Retinal pigment epithelial cell (primary cell): ENCODE measurements at regions not wholly inside any gene's neighbourhood (a gene's known extent, or its start where the extent isn't known, plus 50 kb on each side); places are given as distances from the start of the nearest gene placed in this dataset.

Experiments used
- DNase-seq: peaks from one replicate; pipeline ENCODE4 v3.0.0-alpha.2; 2010; ENCODE audit warnings: low read depth
- H3K4me3 ChIP-seq: 2 replicates; pipeline ENCODE4 v1.5.1; 2011; ENCODE audit warnings: mild to moderate bottlenecking, low read length, control low read depth, moderate library complexity
- TF ChIP-seq, protein P1 (sequence below): conservative IDR thresholded peaks from 2 replicates; pipeline ENCODE4 v1.5.1; 2011; ENCODE audit warnings: low read depth, low read length, control low read depth, inconsistent platforms

DNA sequence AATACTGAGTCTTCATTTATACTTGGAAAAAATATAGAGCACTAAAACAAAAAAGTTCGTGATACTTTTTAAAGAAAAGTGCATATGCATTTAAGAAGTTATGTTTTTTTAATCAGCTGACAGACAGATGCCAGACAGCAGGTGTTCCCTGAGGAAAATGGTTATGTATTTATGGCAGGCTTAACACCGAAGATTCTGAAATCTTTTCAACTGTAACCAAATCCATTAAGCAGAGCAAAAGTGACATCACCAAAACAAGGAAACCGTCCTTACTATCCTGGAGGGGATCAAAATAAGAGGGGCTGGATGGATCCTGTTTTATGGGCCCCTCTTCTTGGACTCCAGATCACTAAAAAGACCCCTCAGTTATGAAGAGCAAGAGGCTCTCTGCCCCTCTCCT, 404.9 kb upstream of the ADAMTS16 start:
- no peak overlapping the region for H3K4me3 ChIP-seq
- TF ChIP-seq, protein P1, sequence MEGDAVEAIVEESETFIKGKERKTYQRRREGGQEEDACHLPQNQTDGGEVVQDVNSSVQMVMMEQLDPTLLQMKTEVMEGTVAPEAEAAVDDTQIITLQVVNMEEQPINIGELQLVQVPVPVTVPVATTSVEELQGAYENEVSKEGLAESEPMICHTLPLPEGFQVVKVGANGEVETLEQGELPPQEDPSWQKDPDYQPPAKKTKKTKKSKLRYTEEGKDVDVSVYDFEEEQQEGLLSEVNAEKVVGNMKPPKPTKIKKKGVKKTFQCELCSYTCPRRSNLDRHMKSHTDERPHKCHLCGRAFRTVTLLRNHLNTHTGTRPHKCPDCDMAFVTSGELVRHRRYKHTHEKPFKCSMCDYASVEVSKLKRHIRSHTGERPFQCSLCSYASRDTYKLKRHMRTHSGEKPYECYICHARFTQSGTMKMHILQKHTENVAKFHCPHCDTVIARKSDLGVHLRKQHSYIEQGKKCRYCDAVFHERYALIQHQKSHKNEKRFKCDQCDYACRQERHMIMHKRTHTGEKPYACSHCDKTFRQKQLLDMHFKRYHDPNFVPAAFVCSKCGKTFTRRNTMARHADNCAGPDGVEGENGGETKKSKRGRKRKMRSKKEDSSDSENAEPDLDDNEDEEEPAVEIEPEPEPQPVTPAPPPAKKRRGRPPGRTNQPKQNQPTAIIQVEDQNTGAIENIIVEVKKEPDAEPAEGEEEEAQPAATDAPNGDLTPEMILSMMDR, result no peak
- DNase-seq, result no peak

DNA sequence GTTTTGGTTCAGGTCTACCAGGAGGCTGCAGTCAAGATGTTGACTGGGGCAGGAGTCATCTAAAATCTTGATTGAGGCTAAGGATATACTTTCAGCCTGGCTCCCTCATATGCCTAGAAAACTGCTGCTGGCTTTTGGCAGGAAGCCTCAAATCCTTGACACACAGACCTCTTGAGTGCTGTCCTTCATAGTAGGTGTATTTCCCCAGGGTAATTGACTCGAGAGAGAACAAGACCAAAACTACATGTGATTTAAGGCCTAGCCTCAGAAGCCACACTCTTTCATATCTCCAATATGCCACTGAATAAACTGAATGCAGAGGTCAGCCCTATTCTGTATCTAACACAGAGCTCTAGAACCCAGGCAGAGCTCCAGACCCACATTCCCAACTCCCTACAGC, 402.3 kb upstream of the ADAMTS16 start:
- TF ChIP-seq, protein P1, result no peak
- H3K4me3 ChIP-seq, result no peak overlapping the region
- no peak for DNase-seq

DNA sequence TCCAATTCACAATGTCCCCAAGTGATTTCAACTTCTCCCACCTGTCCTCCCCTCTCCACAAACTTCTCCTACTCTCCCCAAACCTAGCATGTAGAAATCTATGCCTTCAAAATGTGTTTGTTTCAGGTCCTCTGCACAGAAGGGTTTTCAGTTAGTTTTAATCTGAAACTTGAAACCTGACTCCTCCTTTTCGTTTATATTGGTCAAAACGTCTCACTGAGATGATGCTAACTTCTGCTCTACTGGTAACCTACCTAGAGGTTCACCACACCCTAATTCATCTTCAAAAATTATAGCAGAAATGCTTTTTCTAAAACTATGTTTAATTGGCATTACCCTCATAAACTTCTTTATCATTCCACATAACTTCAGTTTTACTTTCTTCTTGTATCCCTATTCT, 401.8 kb upstream of the ADAMTS16 start:
- TF ChIP-seq, protein P1, result no peak
- no peak overlapping the region for H3K4me3 ChIP-seq
- no peak for DNase-seq

DNA sequence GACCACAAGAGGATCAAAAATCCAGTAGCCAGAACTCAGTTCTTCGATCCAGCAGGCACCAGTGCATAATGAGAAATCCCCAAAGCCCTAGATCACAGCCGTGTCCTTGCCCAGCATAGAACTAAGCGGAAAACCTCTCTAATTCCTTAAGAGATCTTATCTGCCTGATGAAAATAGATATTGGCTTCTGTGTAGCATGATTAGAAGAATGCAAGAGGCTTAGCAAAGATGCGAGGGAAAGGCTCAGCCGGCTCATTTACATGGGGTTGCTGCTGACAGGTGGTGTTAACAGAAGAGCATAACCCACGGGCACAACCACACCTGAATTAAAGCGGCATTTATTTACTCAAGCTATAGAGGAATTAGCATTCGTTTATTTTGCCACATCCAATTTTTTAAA, 400.0 kb upstream of the ADAMTS16 start:
- no peak overlapping the region for H3K4me3 ChIP-seq
- peak; percentile 16 for DNase-seq
- TF ChIP-seq, protein P1, result peak; percentile 4

DNA sequence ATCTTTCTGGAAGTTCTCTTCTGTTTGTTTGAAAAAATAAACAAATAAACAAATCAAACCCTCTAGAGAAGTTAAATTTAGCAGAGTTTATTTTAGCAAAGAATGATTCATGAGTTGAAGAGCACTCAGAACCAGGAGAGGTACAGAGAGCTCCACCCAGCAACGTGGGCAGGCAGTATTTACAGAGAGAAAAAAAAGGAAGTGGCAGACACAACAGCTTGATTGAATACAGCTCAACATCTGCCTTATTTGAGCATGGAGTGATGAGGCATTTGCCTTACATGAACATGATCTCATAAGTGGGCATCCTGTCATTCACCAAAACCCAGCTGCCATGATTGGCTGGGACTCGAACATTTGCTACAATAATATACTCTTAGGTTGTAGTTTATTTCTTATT, 381.6 kb upstream of the ADAMTS16 start:
- no peak for DNase-seq
- TF ChIP-seq, protein P1, result no peak
- H3K4me3 ChIP-seq, result no peak overlapping the region

DNA sequence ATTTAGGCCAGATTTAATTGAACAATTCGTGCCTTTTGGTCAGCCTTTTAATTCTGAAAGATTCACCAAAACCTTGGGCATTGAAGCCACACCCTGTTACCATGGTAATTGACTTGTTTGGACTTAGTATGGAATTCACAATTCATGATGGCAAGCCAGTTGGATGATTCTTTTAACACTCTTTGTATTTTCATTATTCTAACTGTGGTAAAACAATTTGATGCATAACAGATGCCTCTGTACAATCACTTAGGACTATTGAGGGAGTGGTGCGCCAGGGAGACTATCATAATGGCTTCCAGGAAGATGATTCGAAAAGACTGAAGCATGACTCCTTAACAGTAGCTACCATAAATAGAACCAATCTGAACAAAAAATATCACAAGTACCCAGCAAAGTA, 381.1 kb upstream of the ADAMTS16 start:
- no peak for DNase-seq
- no peak overlapping the region for H3K4me3 ChIP-seq
- TF ChIP-seq, protein P1, result no peak

DNA sequence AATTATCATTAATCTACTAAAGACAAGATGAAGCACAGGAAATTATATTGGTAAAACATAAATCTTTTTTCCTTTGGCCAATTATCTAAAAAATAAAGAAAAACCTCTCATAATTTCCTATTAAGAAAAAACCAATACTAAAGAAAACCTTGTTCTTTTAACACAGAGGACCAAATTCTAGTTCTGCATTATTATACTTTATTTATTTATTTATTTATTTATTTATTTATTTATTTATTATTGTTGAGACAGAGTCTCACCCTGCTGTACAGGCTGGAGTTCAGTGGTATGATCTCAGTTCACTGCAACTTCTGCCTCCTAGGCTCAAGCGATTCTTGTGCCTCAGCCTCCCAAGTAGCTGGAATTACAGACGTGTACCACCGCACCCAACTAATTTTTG, 377.8 kb upstream of the ADAMTS16 start:
- H3K4me3 ChIP-seq, result no peak overlapping the region
- TF ChIP-seq, protein P1, result no peak
- no peak for DNase-seq
